Vagina (tissue), 2 donors: ENCODE measurements at regions not wholly inside any gene's neighbourhood (a gene's known extent, or its start where the extent isn't known, plus 50 kb on each side); places are given as distances from the start of the nearest gene placed in this dataset.

ENCODE experiments used
- POLR2A ChIP-seq, 2 donors: fragments of 450-650 bp; IDR thresholded peaks; one replicate each; pipeline ENCODE4 v1.6.1; 2017; ENCODE audit warnings: antibody characterized with exemption in 2 of 2, mild to moderate bottlenecking in 2 of 2, moderate library complexity in 2 of 2
- TF ChIP-seq, protein P1 (sequence below), 3 experiments: fragments of 450-650 bp in 2 of 3; fragments of 200-600 bp in 1 of 3; sonication (generic) in 1 of 3; IDR thresholded peaks; one replicate each; pipeline ENCODE4 v1.5.1; 2017 to 2019; ENCODE audit warnings: antibody characterized with exemption in 3 of 3, mild to moderate bottlenecking in 2 of 3, moderate library complexity in 2 of 3

DNA sequence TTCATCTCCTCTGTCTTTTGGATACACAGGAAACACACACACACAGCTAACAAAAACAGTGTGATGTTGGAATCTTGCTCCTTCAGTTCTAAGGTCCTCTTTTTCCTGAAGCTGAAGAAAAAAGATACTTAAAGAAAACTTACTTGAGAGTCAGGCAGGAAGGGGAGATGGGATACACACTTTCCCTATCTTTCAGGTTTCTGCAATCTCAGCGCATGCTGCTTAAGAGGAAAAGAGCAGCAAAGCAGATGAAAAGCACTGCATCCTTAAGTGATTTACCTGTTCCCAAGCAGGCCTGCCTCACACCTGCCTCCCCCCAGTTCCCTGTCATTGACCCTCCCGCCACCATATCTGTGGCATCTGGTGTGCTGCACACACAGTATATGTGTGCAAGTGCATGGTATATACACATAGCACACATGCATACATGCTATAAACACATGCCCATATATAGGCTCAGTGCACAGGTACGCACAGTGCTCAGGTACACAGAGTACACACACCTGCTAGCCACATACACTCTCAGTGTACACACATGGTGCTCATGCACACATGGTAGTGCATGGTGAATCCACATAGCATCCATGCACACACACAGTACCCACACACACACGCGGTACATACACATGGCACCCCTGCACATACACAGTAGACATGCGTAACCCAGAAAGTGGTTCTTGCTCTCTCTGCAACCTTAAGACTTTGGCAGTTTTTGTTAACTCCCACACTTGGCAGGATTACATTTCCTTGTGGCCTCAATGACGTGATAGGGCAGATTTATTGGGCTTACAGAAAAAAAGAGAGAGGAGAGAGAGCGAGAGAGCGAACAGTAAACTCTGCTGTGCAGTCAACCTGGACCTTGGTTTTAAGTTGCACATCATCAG lies 166.9 kb downstream of the TOMM20 start:
- TF ChIP-seq POLR2A (IDR thresholded peaks at IDR 0.05) = no peak
- TF ChIP-seq, protein P1, sequence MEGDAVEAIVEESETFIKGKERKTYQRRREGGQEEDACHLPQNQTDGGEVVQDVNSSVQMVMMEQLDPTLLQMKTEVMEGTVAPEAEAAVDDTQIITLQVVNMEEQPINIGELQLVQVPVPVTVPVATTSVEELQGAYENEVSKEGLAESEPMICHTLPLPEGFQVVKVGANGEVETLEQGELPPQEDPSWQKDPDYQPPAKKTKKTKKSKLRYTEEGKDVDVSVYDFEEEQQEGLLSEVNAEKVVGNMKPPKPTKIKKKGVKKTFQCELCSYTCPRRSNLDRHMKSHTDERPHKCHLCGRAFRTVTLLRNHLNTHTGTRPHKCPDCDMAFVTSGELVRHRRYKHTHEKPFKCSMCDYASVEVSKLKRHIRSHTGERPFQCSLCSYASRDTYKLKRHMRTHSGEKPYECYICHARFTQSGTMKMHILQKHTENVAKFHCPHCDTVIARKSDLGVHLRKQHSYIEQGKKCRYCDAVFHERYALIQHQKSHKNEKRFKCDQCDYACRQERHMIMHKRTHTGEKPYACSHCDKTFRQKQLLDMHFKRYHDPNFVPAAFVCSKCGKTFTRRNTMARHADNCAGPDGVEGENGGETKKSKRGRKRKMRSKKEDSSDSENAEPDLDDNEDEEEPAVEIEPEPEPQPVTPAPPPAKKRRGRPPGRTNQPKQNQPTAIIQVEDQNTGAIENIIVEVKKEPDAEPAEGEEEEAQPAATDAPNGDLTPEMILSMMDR (IDR thresholded peaks at IDR 0.05) = no peak
